Endothelial cell of umbilical vein (primary cell): ENCODE measurements at regions not wholly inside any gene's neighbourhood (a gene's known extent, or its start where the extent isn't known, plus 50 kb on each side); places are given as distances from the start of the nearest gene placed in this dataset.

ENCODE experiments used
- EZH2 ChIP-seq: IDR thresholded peaks from 2 replicates; pipeline ENCODE4 v1.6.1; 2012; ENCODE audit warnings: borderline replicate concordance, low read depth, mild to moderate bottlenecking, moderate library complexity, low read length, inconsistent platforms; ENCODE audit not compliant: severe bottlenecking
- FOS ChIP-seq: IDR thresholded peaks from 2 replicates; pipeline ENCODE4 v1.6.1; 2011; ENCODE audit warnings: mild to moderate bottlenecking, low read length, moderate library complexity, borderline replicate concordance; ENCODE audit not compliant: insufficient read depth
- POLR2A ChIP-seq: IDR thresholded peaks from 2 replicates; pipeline ENCODE4 v1.6.1; 2012; ENCODE audit warnings: low read depth, mild to moderate bottlenecking, control low read depth, low read length
- POLR2AphosphoS5 ChIP-seq: IDR thresholded peaks from 2 replicates; pipeline ENCODE4 v1.6.1; 2012; ENCODE audit warnings: low read depth, mild to moderate bottlenecking, control low read depth, low read length, moderate library complexity; ENCODE audit not compliant: insufficient read depth
- TF ChIP-seq, protein P1 (sequence below), 2 donors: IDR thresholded peaks; 1 replicate in 1 of 2; 2 replicates in 1 of 2; pipeline ENCODE4 v1.5.1; 2011; ENCODE audit warnings: low read length in 2 of 2, mild to moderate bottlenecking in 2 of 2, moderate library complexity in 2 of 2, control low read depth in 1 of 2, inconsistent platforms in 1 of 2, low read depth in 1 of 2; ENCODE audit not compliant: insufficient read depth in 1 of 2; ENCODE audit errors: extremely low read depth in 1 of 2
- TF ChIP-seq, protein P2 (sequence below): IDR thresholded peaks from 2 replicates; pipeline ENCODE4 v1.6.1; 2011; ENCODE audit not compliant: insufficient read depth, insufficient read length

DNA sequence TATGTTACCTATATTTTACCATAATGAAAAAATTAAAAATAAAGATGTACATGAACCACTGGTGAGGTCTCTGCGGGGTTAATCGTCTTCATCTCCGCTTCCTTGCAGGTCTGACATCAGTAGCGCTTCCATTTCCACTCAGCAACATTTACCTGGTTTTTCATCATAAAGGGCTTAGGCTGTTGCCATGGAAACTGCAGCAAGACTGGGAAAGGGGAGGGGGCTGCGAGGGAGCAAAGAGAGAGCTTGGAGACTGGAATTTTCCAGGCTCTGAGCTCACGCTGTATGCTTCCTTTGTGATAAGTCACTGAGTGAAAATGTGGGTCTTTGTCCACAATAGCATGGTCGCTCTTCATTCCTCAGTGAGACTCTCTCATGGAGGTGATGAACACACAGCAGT, 136.6 kb upstream of the USP29 start:
- TF ChIP-seq POLR2A (no peak), EZH2 (no peak), POLR2AphosphoS5 (no peak), FOS (no peak)
- TF ChIP-seq, protein P1, sequence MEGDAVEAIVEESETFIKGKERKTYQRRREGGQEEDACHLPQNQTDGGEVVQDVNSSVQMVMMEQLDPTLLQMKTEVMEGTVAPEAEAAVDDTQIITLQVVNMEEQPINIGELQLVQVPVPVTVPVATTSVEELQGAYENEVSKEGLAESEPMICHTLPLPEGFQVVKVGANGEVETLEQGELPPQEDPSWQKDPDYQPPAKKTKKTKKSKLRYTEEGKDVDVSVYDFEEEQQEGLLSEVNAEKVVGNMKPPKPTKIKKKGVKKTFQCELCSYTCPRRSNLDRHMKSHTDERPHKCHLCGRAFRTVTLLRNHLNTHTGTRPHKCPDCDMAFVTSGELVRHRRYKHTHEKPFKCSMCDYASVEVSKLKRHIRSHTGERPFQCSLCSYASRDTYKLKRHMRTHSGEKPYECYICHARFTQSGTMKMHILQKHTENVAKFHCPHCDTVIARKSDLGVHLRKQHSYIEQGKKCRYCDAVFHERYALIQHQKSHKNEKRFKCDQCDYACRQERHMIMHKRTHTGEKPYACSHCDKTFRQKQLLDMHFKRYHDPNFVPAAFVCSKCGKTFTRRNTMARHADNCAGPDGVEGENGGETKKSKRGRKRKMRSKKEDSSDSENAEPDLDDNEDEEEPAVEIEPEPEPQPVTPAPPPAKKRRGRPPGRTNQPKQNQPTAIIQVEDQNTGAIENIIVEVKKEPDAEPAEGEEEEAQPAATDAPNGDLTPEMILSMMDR (IDR thresholded peaks at IDR 0.05; ENCODE audit: extremely low read depth in 1 of 2, insufficient read depth in 1 of 2, low read depth in 1 of 2, low read length in 2 of 2): no peak
- TF ChIP-seq, protein P2, sequence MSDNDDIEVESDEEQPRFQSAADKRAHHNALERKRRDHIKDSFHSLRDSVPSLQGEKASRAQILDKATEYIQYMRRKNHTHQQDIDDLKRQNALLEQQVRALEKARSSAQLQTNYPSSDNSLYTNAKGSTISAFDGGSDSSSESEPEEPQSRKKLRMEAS: no peak
